Activated CD4-positive, alpha-beta T cell treated with anti-CD3 and anti-CD28 coated beads, Interleukin-2, amount 50 U/mL, for 1 hour (primary cell): ENCODE measurements at regions not wholly inside any gene's neighbourhood (a gene's known extent, or its start where the extent isn't known, plus 50 kb on each side); places are given as distances from the start of the nearest gene placed in this dataset.

Source experiments
- DNase-seq: peaks from one replicate; pipeline ENCODE4 v3.0.0-alpha.2; 2020

DNA sequence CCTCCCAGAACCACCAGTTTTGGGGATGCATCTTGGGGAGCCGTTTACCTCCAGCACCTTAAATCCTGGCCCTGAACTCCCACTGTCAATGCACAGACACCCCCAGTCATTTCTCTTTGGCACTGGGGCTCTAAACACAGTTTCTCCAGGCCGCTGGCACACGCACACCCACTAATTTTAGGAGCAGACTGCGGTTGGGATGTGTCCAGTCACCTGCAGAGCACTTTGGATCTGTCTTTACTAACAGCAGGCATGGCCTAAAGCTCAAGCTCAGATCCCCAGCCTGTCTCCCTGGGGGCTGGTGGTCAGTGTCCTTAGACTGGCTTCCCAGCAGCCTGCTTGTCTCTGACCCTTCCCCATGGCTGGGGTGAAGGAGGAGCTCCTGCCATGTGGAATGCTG, 49.9 kb downstream of the SYNE3 start:
- DNase-seq, result no peak

DNA sequence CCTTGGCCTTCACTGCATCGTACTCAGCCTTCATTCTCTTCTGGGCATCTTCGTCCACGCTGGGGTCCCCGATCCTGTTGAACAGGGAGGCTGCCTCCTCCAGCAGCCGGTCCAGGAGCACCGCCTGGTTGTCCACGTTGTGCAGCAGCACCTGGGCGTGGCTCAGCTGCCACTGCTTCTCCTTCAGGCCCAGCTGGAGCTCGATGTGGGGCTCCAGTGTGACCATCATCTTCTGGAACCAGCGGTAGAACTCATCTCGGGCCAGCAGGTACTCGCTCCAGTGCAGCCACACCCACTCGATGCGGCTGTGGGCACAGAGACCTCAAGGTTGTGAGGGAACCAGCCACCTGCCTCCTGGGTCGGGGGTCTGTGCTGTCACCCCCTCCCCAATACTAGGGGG, 50.5 kb downstream of the SYNE3 start:
- no peak for DNase-seq

- DNase-seq, result no peak
These were observed 51.1 kb downstream of the SYNE3 start for GRCh38 chr14:95465358-95465757.

- no peak for DNase-seq
These were observed 51.9 kb downstream of the SYNE3 start for GRCh38 chr14:95464514-95464913.

- DNase-seq, result no peak
These were observed 52.3 kb downstream of the SYNE3 start for GRCh38 chr14:95464103-95464502.

DNA sequence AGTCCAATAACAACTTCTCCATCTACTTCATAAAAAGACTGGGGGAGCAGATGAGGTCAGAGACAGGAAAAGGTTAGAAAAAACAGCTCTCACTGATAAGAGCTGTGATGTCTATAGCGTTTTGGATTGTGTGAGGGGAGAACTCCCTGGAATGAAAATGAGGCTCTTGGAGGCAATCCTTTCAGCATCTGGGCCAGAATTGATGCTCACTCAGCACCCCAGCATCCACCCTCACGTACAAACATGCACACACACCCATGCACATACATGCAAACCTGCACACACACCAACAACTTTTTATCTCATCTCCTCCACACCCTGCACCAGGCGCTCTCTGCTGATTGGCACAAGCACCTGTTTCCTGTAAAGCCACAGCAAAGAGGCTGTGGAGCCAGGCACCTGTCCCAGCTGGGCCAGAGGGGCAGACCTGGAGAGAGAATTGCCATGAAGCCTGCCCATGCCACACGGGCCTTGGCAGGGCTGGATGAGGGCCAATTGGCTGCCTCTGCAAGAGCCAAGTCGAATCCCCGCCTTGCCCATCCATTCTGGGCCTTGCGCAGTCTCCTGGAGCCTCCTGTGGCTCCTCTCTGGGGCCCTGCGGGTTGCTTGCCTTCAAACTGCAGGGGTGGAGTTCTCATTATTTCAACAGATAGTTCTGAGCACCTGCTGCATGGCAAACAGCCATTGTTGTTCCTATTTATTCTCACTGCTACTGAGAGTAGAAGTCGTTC, 53.1 kb downstream of the SYNE3 start:
- peak; percentile 37 for DNase-seq

DNA sequence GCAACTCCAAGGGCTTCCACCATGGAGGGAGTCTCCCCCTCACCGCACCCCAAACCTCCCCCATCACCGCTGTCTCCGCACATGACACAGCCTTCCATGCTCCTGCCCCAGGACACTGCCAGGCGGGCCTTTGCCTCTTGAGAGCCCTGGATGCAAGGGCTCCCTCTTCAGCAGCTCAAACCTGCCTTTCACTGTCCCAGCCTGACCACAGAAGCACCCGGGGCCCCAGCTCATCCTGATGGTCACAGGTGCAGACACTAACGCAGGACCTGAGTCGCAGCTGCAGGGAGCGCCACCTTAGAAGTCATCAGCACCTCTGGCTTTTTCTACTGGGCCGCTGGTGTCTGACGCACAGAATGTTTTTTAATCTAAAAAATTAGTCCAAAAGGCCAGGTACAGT, 54.0 kb downstream of the SYNE3 start:
- DNase-seq, result no peak

- no peak for DNase-seq
These were observed 55.6 kb downstream of the SYNE3 start for GRCh38 chr14:95460647-95461478.

GRCh38 chr14:95458906-95459305, 57.5 kb downstream of the SYNE3 start:
- no peak for DNase-seq

GRCh38 chr14:95458459-95458858, 58.0 kb downstream of the SYNE3 start:
- no peak for DNase-seq

DNA sequence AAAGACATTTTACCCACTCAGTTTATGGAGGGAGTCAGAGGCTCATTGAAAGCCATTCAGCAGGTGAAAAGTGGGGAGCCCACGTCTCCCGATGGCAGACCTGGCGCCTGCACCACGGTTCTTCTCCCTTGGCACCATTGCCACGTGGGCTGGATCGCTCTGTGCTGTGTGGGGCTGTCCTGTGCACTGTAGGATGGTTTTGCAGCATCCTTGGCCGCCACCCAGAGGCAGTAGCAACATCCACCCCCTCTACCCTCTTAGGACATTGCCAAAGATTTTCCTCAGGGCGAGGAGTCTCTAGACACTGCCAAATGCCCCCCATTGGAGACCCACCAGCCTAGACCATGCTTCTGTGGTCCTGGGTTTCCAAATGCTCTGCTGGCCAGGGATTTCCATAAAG, 60.2 kb downstream of the SYNE3 start:
- DNase-seq, result no peak

DNA sequence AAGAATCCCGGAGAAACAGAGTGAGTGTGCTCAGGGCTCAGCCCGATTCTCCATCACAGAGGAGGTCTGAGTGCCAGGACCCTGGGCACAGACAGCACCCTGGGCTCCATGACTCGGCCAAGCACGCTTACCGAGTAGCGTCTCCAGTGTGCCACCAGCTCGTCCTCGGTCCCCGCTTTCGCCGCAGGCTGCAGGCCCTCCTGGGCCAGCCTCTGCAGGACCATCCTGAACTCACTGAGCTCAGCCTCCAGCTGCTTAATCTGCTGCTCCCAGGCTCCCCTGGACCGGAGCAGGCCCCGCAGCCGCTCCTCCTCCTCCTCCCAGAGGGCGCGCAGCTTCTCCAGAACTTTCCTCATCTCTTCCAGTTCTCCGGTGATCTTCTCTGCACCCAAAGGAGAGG, 61.2 kb downstream of the SYNE3 start:
- DNase-seq, result no peak

GRCh38 chr14:95453713-95453980, 62.8 kb downstream of the SYNE3 start:
- no peak for DNase-seq

GRCh38 chr14:95452893-95453712, 63.3 kb downstream of the SYNE3 start:
- DNase-seq, result no peak

DNA sequence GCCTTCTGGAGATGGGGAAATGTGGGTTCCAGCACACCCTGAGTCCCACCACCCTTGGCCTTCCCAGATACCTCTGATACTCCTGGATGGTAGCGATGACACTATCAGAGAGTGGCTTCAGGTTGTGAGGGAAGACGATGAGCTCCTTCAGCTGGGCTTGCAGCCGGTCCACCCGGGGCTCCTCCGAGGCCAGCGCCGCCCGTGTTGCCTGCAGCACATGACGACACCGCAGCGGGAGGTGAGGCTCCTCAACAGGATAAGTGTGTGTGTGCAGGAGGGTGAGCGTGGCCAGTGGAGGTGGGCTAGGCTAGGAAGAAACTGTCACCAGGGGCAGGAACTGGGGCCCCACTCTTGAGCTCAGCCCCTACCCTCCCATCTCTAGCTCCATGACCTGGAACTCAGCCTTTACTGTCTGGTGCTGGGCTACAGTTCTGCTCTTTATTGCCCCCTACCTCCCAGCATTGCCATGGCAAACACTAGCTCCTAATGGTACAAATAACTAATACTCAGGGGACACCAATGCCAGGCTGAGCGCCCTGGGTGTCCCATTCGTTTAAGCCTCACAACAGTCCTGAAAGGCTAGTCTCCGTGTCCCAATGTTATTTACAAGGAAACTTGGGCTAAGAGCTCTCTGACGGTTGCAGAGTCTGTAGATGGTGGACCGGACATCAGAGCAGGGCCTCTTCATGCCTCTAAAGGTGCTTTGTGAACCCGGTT, 64.1 kb downstream of the SYNE3 start:
- no peak for DNase-seq

DNA sequence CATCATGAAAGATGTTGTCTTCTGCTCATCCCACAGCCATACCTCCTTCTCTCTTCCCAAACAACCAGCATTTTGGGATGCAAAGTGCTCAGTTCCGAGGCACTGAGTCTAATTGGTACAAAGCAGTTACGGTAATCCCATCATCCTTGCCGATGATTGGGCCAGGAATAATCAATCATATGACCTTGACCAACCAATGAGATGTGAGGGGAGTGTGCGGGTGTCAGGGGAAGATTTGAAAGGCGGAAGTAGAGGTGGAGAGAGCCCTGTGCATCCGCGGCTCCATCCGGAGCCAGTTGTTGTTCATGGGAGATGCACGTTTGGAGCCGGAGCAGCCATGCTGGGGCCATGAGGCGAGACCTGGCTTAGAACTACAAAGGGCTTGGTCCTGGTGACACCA, 67.3 kb downstream of the SYNE3 start:
- no peak for DNase-seq

DNA sequence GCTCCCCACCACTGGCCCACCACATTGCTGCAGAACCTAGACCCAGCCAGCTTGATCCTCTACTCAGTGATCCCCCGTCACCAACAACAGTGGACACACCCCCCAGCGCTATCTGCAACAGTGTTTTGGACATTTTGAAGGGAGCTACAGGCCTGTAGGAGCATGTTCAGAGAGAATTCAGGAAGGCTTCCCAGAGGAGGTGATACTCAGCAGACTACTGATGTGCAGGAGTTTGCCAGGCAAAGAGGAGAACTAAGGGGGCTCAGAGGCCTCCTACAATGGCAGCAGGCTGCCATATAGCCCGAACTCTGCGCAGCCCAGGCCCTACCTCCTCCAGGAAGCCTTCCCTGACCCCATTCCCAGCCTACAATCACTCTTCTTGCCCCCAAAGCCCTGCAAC, 70.0 kb downstream of the SYNE3 start:
- DNase-seq, result no peak

- no peak for DNase-seq
These were observed 70.8 kb downstream of the SYNE3 start for GRCh38 chr14:95445676-95446075.

DNA sequence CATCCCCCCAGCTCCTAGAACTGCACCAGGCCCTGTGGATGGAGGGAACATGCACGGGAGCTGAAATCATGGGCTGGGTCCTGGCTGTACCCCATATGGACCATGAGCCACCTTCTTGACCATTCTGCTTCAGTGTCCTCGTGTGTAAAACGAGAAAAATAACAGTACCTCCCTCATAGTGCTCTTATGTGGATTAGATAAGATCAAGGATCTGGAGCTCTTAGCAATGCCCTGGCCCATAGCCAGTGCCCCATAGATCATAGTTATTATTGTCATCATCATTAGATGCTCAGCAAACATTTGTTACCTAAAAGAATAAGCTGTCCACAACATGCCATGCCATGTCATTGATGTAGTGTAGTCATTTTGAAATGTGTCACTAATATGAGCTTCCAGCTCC, 71.3 kb downstream of the SYNE3 start:
- DNase-seq, result no peak

DNA sequence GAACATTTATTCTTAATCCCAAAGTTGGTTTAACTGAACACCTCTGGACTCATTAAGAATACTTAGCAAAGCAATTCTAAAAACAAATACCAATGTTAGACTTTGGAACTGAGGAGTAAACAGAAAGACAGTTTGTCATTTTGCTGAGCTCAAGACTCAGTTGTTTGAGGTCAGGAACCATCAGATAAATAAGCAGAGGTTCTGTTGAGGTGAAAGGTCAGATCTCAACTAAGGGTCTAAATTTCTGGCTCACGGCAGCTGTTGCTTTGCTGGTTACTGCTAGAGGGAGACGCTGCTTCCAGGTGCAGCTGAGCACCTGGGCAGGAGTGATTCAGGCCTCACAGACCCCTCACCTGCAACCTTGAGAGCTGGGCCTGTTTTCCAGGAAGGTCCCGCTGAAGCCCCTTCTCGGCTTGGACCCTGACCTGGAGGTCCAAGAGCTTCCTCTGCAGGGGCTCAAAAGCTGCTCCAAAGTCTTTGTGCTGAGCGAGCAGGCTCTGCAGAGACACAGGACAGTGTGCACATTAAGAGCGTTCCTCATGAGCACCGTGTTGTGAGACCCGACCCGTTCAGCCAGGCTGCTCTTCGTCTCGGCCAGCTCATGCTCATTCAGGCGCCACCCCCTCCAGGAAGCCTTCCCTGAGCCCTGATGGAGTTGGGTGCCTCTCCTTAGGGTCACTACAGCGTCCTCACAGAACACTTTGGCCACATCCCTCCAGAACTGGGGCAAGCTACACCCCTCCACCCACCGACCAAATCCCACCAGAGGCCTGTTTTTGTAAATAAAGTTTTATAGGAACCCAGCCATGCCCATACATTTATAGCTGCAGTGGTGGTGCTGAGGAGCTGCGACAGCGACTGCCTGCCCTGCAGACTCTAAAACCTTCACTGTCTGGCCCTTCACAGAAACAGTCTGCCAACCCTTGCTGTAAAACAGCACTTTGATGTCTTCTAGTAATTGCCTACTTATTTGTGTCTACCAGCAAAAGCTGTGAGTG, 72.0 kb downstream of the SYNE3 start:
- no peak for DNase-seq

DNA sequence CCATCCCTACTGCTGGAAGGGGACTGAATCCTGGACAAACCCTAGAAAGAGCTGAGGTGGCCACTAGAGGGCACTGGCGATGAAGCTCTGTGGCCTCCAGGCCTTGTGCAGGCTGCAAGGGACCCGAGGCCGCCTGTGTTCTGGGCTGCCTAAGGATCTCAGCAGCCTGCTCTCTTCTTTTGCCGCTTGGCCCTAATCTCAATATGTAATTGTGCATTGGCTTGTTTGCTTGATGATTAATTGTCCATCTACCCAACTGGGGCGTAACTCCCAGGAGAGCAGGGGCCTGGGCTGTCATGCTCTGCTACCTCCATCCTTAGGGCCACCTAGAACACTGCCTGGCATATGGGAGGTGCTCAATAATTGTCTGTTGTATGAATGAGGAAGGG, 73.8 kb downstream of the SYNE3 start:
- peak; percentile 77 for DNase-seq
